ENCODE measurements at regions not wholly inside any gene's neighbourhood (a gene's known extent, or its start where the extent isn't known, plus 50 kb on each side); places are given as distances from the start of the nearest gene placed in this dataset.

- Mint-ChIP-seq H3K4me3 (no peak overlapping the region), H3K4me1 (ENCODE audit: unreplicated experiment) (no peaks in the 10 kb centered on the region), H3K27ac (no peak overlapping the region), H3K9me3 (no peaks in the 10 kb centered on the region), H3K36me3 (no peaks in the 10 kb centered on the region), H3K27me3 (no peaks in the 10 kb centered on the region)
- no peak for DNase-seq (ENCODE audit: extremely low spot score, unreplicated experiment)
- TF ChIP-seq CTCF (conservative IDR thresholded peaks at IDR 0.05) = no peak
Measured at GRCh38 chr3:27824312-27825200, 102.4 kb upstream of the EOMES start.

GRCh38 chr3:27826448-27826847 is 104.3 kb upstream of the EOMES start:
- no peak overlapping the region for H3K4me3 Mint-ChIP-seq
- H3K27ac Mint-ChIP-seq = no peak overlapping the region
- no peaks in the 10 kb centered on the region for H3K27me3 Mint-ChIP-seq
- H3K4me1 Mint-ChIP-seq (ENCODE audit: unreplicated experiment) = no peaks in the 10 kb centered on the region
- H3K36me3 Mint-ChIP-seq = no peaks in the 10 kb centered on the region
- DNase-seq (ENCODE audit: extremely low spot score, unreplicated experiment) = no peak
- no peak for TF ChIP-seq CTCF (conservative IDR thresholded peaks at IDR 0.05)
- no peaks in the 10 kb centered on the region for H3K9me3 Mint-ChIP-seq

GRCh38 chr3:27827041-27827440 is 104.9 kb upstream of the EOMES start:
- H3K27me3 Mint-ChIP-seq = no peaks in the 10 kb centered on the region
- no peaks in the 10 kb centered on the region for H3K36me3 Mint-ChIP-seq
- DNase-seq (ENCODE audit: extremely low spot score, unreplicated experiment) = no peak
- no peaks in the 10 kb centered on the region for H3K9me3 Mint-ChIP-seq
- H3K4me1 Mint-ChIP-seq (ENCODE audit: unreplicated experiment) = no peaks in the 10 kb centered on the region
- H3K4me3 Mint-ChIP-seq = no peak overlapping the region
- no peak overlapping the region for H3K27ac Mint-ChIP-seq
- no peak for TF ChIP-seq CTCF (conservative IDR thresholded peaks at IDR 0.05)

- no peak for TF ChIP-seq CTCF (conservative IDR thresholded peaks at IDR 0.05)
- H3K9me3 Mint-ChIP-seq = no peaks in the 10 kb centered on the region
- no peak for DNase-seq (ENCODE audit: extremely low spot score, unreplicated experiment)
- no peak overlapping the region for H3K4me3 Mint-ChIP-seq
- no peak overlapping the region for H3K27ac Mint-ChIP-seq
- no peaks in the 10 kb centered on the region for H3K27me3 Mint-ChIP-seq
- no peaks in the 10 kb centered on the region for H3K36me3 Mint-ChIP-seq
- H3K4me1 Mint-ChIP-seq (ENCODE audit: unreplicated experiment) = no peaks in the 10 kb centered on the region
Measured at GRCh38 chr3:27840807-27841594, 118.9 kb upstream of the EOMES start.

- Mint-ChIP-seq H3K4me3 (no peak overlapping the region), H3K4me1 (ENCODE audit: unreplicated experiment) (no peaks in the 10 kb centered on the region), H3K9me3 (no peaks in the 10 kb centered on the region), H3K27me3 (no peaks in the 10 kb centered on the region), H3K36me3 (no peaks in the 10 kb centered on the region), H3K27ac (no peak overlapping the region)
- DNase-seq (ENCODE audit: extremely low spot score, unreplicated experiment) = no peak
- TF ChIP-seq CTCF (conservative IDR thresholded peaks at IDR 0.05) = no peak
Measured at GRCh38 chr3:27844052-27844675, 122.0 kb upstream of the EOMES start.
